GM19240 (cell line): ENCODE measurements at regions not wholly inside any gene's neighbourhood (a gene's known extent, or its start where the extent isn't known, plus 50 kb on each side); places are given as distances from the start of the nearest gene placed in this dataset.

Experiments used
- DNase-seq: peaks from one replicate; pipeline ENCODE4 v3.0.0; 2011; ENCODE audit warnings: low spot score; ENCODE audit not compliant: insufficient read length

- DNase-seq, result no peak
Observed at GRCh38 chr2:147469471-147469870, 375.4 kb upstream of the ACVR2A start.

GRCh38 chr2:147468963-147469362 lies 375.9 kb upstream of the ACVR2A start:
- no peak for DNase-seq

GRCh38 chr2:147468349-147468748 lies 376.5 kb upstream of the ACVR2A start:
- no peak for DNase-seq

- no peak for DNase-seq
Observed at GRCh38 chr2:147467441-147467840, 377.4 kb upstream of the ACVR2A start.

GRCh38 chr2:147464737-147465357 lies 380.0 kb upstream of the ACVR2A start:
- DNase-seq, result no peak

GRCh38 chr2:147463881-147464520 lies 380.8 kb upstream of the ACVR2A start:
- no peak for DNase-seq

GRCh38 chr2:147460155-147460554 lies 384.7 kb upstream of the ACVR2A start:
- DNase-seq, result no peak

GRCh38 chr2:147456779-147457178 lies 388.1 kb upstream of the ACVR2A start:
- DNase-seq, result no peak

- DNase-seq, result no peak
Observed at GRCh38 chr2:147451902-147452515, 392.8 kb upstream of the ACVR2A start.

- DNase-seq, result no peak
Observed at GRCh38 chr2:147450661-147451510, 393.9 kb upstream of the ACVR2A start.

- no peak for DNase-seq
Observed at GRCh38 chr2:147449323-147449991, 395.4 kb upstream of the ACVR2A start.

- no peak for DNase-seq
Observed at GRCh38 chr2:147442816-147443215, 402.0 kb upstream of the ACVR2A start.

GRCh38 chr2:147441182-147441581 lies 403.6 kb upstream of the ACVR2A start:
- DNase-seq, result no peak

GRCh38 chr2:147440734-147441133 lies 404.1 kb upstream of the ACVR2A start:
- DNase-seq, result no peak

GRCh38 chr2:147439986-147440385 lies 404.8 kb upstream of the ACVR2A start:
- DNase-seq, result no peak

GRCh38 chr2:147438882-147439281 lies 405.9 kb upstream of the ACVR2A start:
- no peak for DNase-seq

- DNase-seq, result no peak
Observed at GRCh38 chr2:147433822-147434221, 411.0 kb upstream of the ACVR2A start.

- DNase-seq, result no peak
Observed at GRCh38 chr2:147430408-147430807, 414.4 kb upstream of the ACVR2A start.

- DNase-seq, result no peak
Observed at GRCh38 chr2:147428120-147428747, 416.6 kb upstream of the ACVR2A start.

- DNase-seq, result no peak
Observed at GRCh38 chr2:147425437-147426029, 419.3 kb upstream of the ACVR2A start.

GRCh38 chr2:147424766-147425165 lies 420.1 kb upstream of the ACVR2A start:
- DNase-seq, result no peak
